SHP77 (cell line): ENCODE measurements at regions not wholly inside any gene's neighbourhood (a gene's known extent, or its start where the extent isn't known, plus 50 kb on each side); places are given as distances from the start of the nearest gene placed in this dataset.
"Not testable (repeated sequence)": the region's sequence is repeated elsewhere in the genome, so short reads cannot be mapped to it uniquely, and the experiment has no call there.

Source experiments
- DNase-seq, 2 experiments: peaks; one replicate each; lab custom pipeline; 2025; lab: John Stamatoyannopoulos, UW

- DNase-seq: no peak
Observed at GRCh38 chr2:199216253-199216652, 241.5 kb downstream of the SATB2 start.

GRCh38 chr2:199207011-199207410, 250.7 kb downstream of the SATB2 start:
- DNase-seq: no peak

DNA sequence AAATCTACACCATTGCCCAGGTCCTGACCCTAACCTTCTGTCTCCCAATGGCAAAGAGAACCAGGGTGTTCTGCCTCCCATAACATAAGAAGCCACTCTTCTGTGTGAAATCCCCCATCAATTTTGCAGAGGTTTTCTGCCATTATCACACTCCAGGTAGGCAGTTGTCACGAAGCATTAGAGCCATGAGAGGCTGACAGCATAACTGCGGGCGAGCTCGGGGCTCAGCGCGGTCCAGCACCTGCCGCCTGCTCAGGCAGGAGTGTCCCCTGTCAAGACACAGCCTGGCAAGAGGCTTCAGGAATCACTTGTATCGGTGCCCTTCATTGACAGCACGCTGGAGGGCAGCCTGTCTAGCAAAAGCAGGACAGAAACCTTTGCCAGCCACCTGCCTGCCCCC, 251.2 kb downstream of the SATB2 start:
- no peak for DNase-seq

DNA sequence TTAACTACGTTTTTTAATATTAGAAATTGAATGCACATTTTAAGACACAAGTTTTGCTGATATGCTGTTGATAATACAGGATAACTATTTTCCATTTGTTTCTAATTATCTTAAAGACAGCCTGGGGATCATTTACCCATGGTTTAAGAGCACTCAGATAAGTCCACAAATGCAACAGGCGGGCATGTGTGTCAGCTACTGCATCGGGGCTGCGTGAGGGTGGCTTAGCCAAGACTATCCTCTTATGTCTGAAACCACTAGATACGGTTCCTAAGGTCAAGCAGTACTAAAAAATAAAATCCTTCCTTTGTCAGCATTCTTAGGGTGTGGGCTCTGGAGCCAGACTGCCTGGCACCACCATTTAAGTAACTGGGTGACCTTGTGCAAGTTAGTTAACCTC, 254.8 kb downstream of the SATB2 start:
- DNase-seq: no peak

DNA sequence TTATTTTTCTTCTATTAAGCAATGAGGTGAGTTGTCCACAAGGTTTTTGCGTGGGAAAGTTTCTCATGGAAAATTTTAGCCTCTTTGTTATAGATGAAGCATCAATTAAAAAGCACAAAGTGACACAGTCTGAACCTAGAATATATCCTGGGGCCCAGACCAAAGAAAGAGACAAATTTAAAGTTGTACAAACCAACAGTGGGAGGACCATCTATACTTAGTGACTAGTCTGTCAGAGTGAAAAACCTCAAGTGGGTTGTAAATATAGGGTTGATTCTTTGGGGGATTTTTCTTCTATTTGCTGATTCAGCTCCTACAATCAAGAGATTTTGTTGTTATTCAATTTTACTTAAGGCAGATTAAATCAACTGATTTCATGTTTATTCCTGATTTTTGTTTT, 256.2 kb downstream of the SATB2 start:
- no peak for DNase-seq

DNA sequence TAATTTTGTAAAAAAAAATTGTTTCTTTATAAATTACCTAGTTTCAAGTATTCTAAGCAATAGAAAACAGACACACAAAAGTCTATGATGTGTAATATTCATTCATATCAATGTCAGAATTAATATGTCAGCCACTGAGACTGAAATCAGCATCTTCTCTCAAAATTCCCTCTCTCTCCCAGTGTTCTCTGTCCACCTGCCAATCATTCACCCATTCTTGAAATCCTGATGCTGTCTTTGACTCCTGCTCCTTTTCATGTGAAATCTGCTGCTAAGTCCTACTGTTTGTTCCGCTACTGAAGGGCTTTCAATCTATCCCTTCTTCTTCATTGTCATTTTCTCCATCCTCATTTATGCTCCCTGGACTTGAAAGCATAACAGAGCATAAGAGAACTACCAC, 257.9 kb downstream of the SATB2 start:
- DNase-seq: no peak

- no peak for DNase-seq
Observed at GRCh38 chr2:199197448-199197847, 260.3 kb downstream of the SATB2 start.

GRCh38 chr2:199196686-199197085, 261.1 kb downstream of the SATB2 start:
- no peak for DNase-seq

DNA sequence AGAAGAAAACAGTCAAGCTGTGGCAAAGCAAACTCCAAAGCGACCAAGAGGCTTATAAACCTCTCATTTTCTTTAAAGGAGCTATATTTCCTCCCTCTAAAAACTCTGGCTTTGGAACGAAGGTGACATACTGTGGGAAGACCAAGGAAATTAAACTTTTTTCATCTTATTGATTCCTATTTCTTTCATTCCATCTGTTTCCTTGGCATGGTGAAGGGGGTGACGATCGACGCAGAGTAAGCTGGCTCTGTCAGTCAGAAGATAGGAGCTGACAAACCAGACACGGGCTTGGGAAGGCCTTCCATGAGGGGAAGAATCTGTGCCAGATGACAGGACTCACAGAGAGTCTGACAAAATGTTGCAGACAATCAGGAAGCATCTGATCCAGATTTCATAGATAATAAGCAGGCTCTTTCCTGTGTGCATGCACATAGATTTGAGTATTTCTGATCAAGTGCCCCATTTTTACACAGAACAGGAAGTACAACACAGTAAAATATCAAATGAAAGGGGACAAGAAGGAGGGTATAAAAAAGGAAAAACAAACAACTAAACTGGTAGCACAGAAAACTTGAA, 261.7 kb downstream of the SATB2 start:
- DNase-seq: no peak

GRCh38 chr2:199191461-199191860, 266.3 kb downstream of the SATB2 start:
- no peak for DNase-seq

- no peak for DNase-seq
Observed at GRCh38 chr2:199189229-199189628, 268.5 kb downstream of the SATB2 start.

DNA sequence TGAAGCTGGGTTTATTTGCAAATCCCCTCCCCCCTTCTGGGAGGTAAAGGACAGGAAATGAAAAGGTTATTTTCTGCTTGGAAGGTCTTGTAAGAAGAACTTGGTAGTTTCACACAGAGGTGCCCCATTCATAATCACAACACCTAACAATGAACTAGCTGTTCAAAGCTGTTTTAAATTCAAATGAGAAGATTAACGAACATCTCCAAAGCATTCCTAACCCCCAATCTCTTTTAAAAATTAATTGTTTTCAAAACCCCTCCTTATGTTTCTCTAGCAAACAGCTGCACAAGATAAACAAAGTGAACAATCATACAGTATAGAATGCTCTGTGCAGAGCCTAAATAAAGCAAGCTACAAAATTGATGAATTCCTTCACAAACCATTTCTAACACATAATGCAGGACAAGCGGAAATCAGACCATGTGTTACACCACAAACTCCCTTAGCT, 271.4 kb downstream of the SATB2 start:
- no peak for DNase-seq

- not testable (repeated sequence) for DNase-seq
Observed at GRCh38 chr2:199185174-199185573, 272.6 kb downstream of the SATB2 start.

GRCh38 chr2:199163613-199164458, 293.9 kb downstream of the SATB2 start:
- DNase-seq: no peak

DNA sequence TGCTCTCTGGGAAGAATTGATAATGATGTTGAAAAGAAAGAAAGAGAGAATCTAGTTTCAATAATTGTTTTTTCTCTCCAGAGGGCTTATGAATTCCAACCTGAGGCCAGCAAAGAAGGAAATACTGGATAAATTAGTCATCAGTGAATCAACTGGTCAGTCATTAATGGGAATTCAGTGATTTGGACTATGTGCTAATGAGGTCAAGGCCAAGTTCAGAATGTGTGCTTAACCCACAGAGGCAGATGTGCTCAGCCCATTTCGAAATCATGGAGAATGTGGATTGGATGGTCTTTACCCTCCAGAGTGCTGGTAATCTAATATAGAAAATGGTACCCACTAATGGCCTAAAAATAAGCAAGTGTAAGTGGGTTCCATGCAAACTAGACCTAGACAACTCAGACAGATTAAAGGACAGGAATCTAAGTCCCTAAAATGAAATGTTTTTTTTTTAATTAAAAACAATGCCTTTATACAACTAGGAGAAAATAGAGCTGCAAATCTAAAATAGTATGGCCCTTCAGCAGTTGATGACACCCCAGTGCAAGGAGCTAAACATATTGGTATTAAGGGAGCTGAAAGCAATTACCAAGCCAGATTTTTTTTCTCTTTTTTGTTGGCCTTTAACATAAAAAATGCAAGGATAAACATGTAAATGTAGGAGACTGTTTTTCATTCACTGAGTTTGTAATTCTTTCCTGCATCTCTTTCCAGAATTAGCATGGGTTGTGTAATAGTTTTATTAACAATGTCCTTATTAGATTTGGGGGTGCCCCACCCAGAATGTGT, 296.9 kb downstream of the SATB2 start:
- DNase-seq: no peak

GRCh38 chr2:199160081-199160480, 297.7 kb downstream of the SATB2 start:
- no peak for DNase-seq

GRCh38 chr2:199148076-199148845, 309.5 kb downstream of the SATB2 start:
- no peak for DNase-seq

DNA sequence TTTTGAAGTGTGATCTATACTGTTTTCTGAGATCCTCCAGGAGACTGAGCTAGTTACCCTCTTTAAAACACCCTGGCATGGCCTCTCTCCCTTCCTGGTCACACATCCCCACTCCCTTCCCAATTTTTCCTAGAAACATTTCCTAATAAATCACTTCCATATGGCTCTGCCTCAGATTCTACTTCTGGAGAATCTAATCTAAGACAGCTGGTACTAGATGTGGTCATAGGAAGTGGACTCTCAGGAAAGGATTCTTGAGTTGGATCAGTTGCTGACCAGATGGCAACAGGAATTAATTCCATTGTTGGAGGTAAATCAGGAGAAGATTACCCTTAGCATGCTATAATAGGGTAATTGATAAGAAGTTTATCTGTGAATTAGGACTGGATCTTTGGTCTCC, 310.5 kb downstream of the SATB2 start:
- DNase-seq: no peak

DNA sequence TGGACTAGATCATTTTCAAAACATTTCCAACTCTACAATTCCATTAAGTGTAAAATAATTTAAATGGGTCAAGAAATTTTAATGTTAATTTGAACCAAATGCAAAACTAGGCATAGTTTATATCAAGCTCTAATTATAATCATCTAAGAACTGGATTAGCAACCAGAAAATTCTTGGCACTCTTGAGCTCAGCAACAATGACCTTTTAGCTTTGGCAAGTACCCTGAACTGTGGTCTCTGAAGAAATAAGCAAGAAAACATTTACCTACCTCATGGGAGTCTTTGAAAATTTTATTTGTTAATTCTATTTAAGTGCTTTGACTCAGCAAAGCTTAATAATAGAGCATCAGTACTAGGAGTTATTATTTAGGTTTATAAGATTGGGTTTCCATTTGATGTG, 313.2 kb downstream of the SATB2 start:
- no peak for DNase-seq

DNA sequence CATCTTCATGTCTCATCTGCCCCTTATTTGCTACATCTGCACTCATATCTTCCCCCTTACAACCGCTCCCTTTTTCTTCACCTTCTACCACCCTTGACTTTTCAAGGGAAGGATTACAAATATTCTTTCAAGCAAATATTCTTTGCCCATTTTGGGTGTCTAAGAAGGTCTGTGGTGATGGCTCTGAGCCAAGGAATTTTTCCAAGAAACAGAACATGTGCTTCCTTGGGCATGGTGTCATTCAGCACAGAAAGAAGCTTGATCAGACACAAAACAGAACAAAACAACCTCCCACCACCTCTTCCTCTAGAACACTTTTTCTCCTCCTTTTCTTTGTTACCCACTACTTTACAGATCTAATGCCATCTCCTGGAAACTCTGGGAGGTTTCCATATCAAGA, 313.7 kb downstream of the SATB2 start:
- no peak for DNase-seq

DNA sequence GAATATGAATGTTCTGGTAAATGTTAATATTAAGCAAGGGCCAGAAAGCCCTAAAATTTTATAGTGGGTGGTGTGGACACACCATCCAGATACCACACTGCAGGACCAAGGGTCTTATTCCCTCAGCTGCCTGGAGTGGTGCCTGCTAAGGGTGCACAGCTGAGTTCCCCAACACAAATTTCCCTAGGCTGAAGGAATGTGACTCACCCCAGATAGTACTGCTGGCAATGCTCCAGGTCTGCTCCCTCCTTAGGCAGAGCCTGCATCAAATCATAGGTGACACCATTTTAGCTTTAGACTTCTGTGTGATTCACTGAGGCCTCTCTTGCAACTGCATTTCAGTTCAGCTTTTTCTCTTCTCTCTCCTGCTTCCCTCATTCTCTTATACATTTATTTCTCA, 321.1 kb downstream of the SATB2 start:
- DNase-seq: no peak

- DNase-seq: no peak
Observed at GRCh38 chr2:199136242-199136641, 321.5 kb downstream of the SATB2 start.
